Type B pancreatic cell (in vitro differentiated cells): ENCODE measurements at regions not wholly inside any gene's neighbourhood (a gene's known extent, or its start where the extent isn't known, plus 50 kb on each side); places are given as distances from the start of the nearest gene placed in this dataset.

Source experiments
- DNase-seq: peaks from one replicate; pipeline ENCODE4 v3.0.0; 2021; ENCODE audit warnings: mixed read lengths; ENCODE audit not compliant: unreplicated experiment; ENCODE audit errors: extremely low spot score
- H3K27ac Mint-ChIP-seq: 2 replicates; pipeline ENCODE4 v1.8.0; 2021; ENCODE audit warnings: mild to moderate bottlenecking, mixed read lengths
- H3K27me3 Mint-ChIP-seq: 2 replicates; pipeline ENCODE4 v1.8.0; 2021; ENCODE audit warnings: mixed read lengths
- H3K36me3 Mint-ChIP-seq: 2 replicates; pipeline ENCODE4 v1.8.0; 2021; ENCODE audit warnings: mixed read lengths
- H3K4me1 Mint-ChIP-seq: one replicate; pipeline ENCODE4 v1.8.0; 2021; ENCODE audit warnings: mixed read lengths; ENCODE audit not compliant: unreplicated experiment
- H3K4me3 Mint-ChIP-seq: 2 replicates; pipeline ENCODE4 v1.8.0; 2021; ENCODE audit warnings: mild to moderate bottlenecking, mixed read lengths
- H3K9me3 Mint-ChIP-seq: 2 replicates; pipeline ENCODE4 v1.8.0; 2021; ENCODE audit warnings: mixed read lengths
- CTCF ChIP-seq: fragments of 200-600 bp; sonication (generic); conservative IDR thresholded peaks from 2 replicates; pipeline ENCODE4 v1.5.0; 2021; ENCODE audit warnings: antibody characterized with exemption, mild to moderate bottlenecking

- H3K27me3 Mint-ChIP-seq, result peaks cover 18% of the 10 kb centered on the region
- TF ChIP-seq CTCF, result no peak
- DNase-seq, result no peak
- no peaks in the 10 kb centered on the region for H3K9me3 Mint-ChIP-seq
- H3K4me3 Mint-ChIP-seq, result peak overlapping the region; percentile 14
- peaks cover 17% of the 10 kb centered on the region for H3K4me1 Mint-ChIP-seq
- H3K27ac Mint-ChIP-seq, result peak overlapping the region; percentile 91
- no peaks in the 10 kb centered on the region for H3K36me3 Mint-ChIP-seq
Measured at GRCh38 chr2:239758279-239758877, 266.8 kb downstream of the NDUFA10 start.

GRCh38 chr2:239756790-239757760 is 268.1 kb downstream of the NDUFA10 start:
- Mint-ChIP-seq H3K4me3 (no peak overlapping the region), H3K27me3 (peaks cover 14% of the 10 kb centered on the region), H3K9me3 (no peaks in the 10 kb centered on the region), H3K27ac (peak overlapping the region; percentile 91), H3K36me3 (no peaks in the 10 kb centered on the region), H3K4me1 (peaks cover 21% of the 10 kb centered on the region)
- no peak for TF ChIP-seq CTCF
- DNase-seq, result no peak

- H3K4me3 Mint-ChIP-seq, result no peak overlapping the region
- H3K36me3 Mint-ChIP-seq, result no peaks in the 10 kb centered on the region
- DNase-seq, result no peak
- no peak overlapping the region for H3K27ac Mint-ChIP-seq
- no peaks in the 10 kb centered on the region for H3K9me3 Mint-ChIP-seq
- H3K4me1 Mint-ChIP-seq, result peaks cover 23% of the 10 kb centered on the region
- TF ChIP-seq CTCF, result no peak
- peaks cover 11% of the 10 kb centered on the region for H3K27me3 Mint-ChIP-seq
Measured at GRCh38 chr2:239756031-239756789, 268.9 kb downstream of the NDUFA10 start.

GRCh38 chr2:239753401-239753837 is 271.7 kb downstream of the NDUFA10 start:
- Mint-ChIP-seq H3K36me3 (no peaks in the 10 kb centered on the region), H3K9me3 (no peaks in the 10 kb centered on the region), H3K4me1 (peaks cover 21% of the 10 kb centered on the region), H3K4me3 (no peak overlapping the region), H3K27me3 (peaks cover 11% of the 10 kb centered on the region), H3K27ac (no peak overlapping the region)
- no peak for DNase-seq
- TF ChIP-seq CTCF, result no peak

- Mint-ChIP-seq H3K36me3 (no peaks in the 10 kb centered on the region), H3K27me3 (peaks cover 8% of the 10 kb centered on the region), H3K27ac (no peak overlapping the region), H3K4me3 (no peak overlapping the region), H3K4me1 (peaks cover 17% of the 10 kb centered on the region), H3K9me3 (no peaks in the 10 kb centered on the region)
- TF ChIP-seq CTCF, result no peak
- no peak for DNase-seq
Measured at GRCh38 chr2:239752951-239753350, 272.2 kb downstream of the NDUFA10 start.
